ENCODE measurements at regions not wholly inside any gene's neighbourhood (a gene's known extent, or its start where the extent isn't known, plus 50 kb on each side); places are given as distances from the start of the nearest gene placed in this dataset.

DNA sequence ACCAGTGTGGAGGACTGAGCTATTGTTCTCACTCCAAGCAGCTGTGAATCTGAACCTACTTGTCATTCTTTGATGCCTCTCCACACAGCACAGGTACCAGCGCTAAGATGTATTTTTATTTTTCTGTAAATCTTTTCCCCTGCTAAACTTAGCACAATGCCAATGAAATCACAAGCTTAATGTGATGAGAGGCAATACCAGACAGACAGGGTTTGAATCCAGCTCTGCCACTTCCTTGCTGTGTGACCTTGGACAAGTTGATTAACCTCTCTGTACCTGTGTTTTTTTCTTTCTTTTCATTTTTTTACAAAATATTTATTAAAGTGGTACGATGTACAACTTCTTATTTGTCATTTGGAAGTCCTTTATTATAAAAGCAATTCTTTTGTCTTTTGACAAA is 757.6 kb downstream of the MED13L start:
- Histone ChIP-seq H4K20me1 (replicated peaks; ENCODE audit: control insufficient read depth, extremely low read depth, insufficient read depth, low read length) (no peaks in the 10 kb centered on the region), H3K4me1 (ENCODE audit: control insufficient read depth, extremely low read depth, insufficient read depth, low read length) (no peaks in the 10 kb centered on the region), H3K27ac (ENCODE audit: insufficient read depth, low read depth, low read length) (no peak overlapping the region), H3K9me1 (replicated peaks; ENCODE audit: control insufficient read depth, extremely low read depth, insufficient read depth, low read length) (no peaks in the 10 kb centered on the region), H3K36me3 (ENCODE audit: control insufficient read depth in 2 of 2, extremely low read depth in 1 of 2, insufficient read depth in 2 of 2, low read length in 2 of 2) (no peaks in the 10 kb centered on the region), H3K4me3 (replicated peaks in 1 of 3; ENCODE audit: insufficient read depth in 1 of 3, low read depth in 1 of 3, low read length in 3 of 3) (no peak overlapping the region), H3K79me2 (ENCODE audit: control insufficient read depth, insufficient read depth, low read length) (no peaks in the 10 kb centered on the region), H3K9me3 (replicated peaks; ENCODE audit: control insufficient read depth, insufficient read depth, low read length) (peaks cover 4% of the 10 kb centered on the region), H2AFZ (ENCODE audit: low read depth, low read length) (no peak overlapping the region), H3K4me2 (ENCODE audit: insufficient read depth, low read length) (no peak overlapping the region), H3K27me3 (ENCODE audit: control insufficient read depth in 2 of 2, insufficient read depth in 2 of 2, low read length in 2 of 2) (no peaks in the 10 kb centered on the region), H3K9ac (replicated peaks; ENCODE audit: extremely low read depth, insufficient read depth, low read length) (no peak overlapping the region)
- dilution Hi-C loops (cut with MboI; ENCODE audit: extremely low pct_ligation_motif_present, low sequenced_read_pairs), result no loop called here
- TF ChIP-seq FOS (IDR thresholded peaks at IDR 0.05; ENCODE audit: borderline replicate concordance, insufficient read depth, low read length) (no peak), EZH2 (IDR thresholded peaks at IDR 0.05; ENCODE audit: borderline replicate concordance, low read depth, low read length, severe bottlenecking) (no peak), POLR2AphosphoS5 (IDR thresholded peaks at IDR 0.05; ENCODE audit: insufficient read depth, low read depth, low read length) (no peak), GATA2 (IDR thresholded peaks at IDR 0.05; ENCODE audit: insufficient read depth, insufficient read length, low read depth, low read length) (no peak), POLR2A (IDR thresholded peaks at IDR 0.05; ENCODE audit: low read depth, low read length) (no peak), JUN (IDR thresholded peaks at IDR 0.05; ENCODE audit: borderline replicate concordance, insufficient read depth, insufficient read length, low read depth) (no peak), MYC (IDR thresholded peaks at IDR 0.05; ENCODE audit: low read depth, low read length) (no peak)
- TF ChIP-seq, protein P1, sequence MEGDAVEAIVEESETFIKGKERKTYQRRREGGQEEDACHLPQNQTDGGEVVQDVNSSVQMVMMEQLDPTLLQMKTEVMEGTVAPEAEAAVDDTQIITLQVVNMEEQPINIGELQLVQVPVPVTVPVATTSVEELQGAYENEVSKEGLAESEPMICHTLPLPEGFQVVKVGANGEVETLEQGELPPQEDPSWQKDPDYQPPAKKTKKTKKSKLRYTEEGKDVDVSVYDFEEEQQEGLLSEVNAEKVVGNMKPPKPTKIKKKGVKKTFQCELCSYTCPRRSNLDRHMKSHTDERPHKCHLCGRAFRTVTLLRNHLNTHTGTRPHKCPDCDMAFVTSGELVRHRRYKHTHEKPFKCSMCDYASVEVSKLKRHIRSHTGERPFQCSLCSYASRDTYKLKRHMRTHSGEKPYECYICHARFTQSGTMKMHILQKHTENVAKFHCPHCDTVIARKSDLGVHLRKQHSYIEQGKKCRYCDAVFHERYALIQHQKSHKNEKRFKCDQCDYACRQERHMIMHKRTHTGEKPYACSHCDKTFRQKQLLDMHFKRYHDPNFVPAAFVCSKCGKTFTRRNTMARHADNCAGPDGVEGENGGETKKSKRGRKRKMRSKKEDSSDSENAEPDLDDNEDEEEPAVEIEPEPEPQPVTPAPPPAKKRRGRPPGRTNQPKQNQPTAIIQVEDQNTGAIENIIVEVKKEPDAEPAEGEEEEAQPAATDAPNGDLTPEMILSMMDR (IDR thresholded peaks at IDR 0.05; ENCODE audit: extremely low read depth in 1 of 2, insufficient read depth in 1 of 2, low read depth in 1 of 2, low read length in 2 of 2), result no peak
- TF ChIP-seq, protein P2, sequence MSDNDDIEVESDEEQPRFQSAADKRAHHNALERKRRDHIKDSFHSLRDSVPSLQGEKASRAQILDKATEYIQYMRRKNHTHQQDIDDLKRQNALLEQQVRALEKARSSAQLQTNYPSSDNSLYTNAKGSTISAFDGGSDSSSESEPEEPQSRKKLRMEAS (IDR thresholded peaks at IDR 0.05; ENCODE audit: insufficient read depth, insufficient read length), result no peak
- CTCF ChIA-PET, result no interaction called here
- no TSS peak for BruUV-seq (replicated peaks)
- POLR2A ChIA-PET, result no interaction called here
- FAIRE-seq (no peak), DNase-seq (ENCODE audit: low read depth, low spot score) (no peak)
- intact Hi-C loops (cut with micrococcal nuclease), result no loop called here

All from endothelial cell of umbilical vein (primary cell).